ENCODE measurements at regions not wholly inside any gene's neighbourhood (a gene's known extent, or its start where the extent isn't known, plus 50 kb on each side); places are given as distances from the start of the nearest gene placed in this dataset.

- Histone ChIP-seq H3K4me1 (ENCODE audit: control insufficient read depth, insufficient read depth, low read length) (no peaks in the 10 kb centered on the region), H4K20me1 (ENCODE audit: insufficient read depth, low read length) (no peaks in the 10 kb centered on the region), H2BK120ac (ENCODE audit: low read depth, low read length) (no peak overlapping the region), H3K23ac (ENCODE audit: low read depth, low read length) (no peak overlapping the region), H3K9me3 (ENCODE audit: control insufficient read depth, insufficient read depth, low read length) (peaks cover 59% of the 10 kb centered on the region), H2AK9ac (replicated peaks; ENCODE audit: low read depth, low read length, poor library complexity) (no peak overlapping the region), H3K9ac (ENCODE audit: low read depth, low read length) (no peak overlapping the region), H3K14ac (replicated peaks; ENCODE audit: low read depth, low read length) (no peak overlapping the region), H4K91ac (ENCODE audit: insufficient read depth, low read depth, low read length) (no peak overlapping the region), H3K4me2 (ENCODE audit: low read depth, low read length) (no peak overlapping the region), H3K79me1 (ENCODE audit: low read depth in 1 of 2, low read length in 2 of 2) (no peaks in the 10 kb centered on the region), H4K8ac (ENCODE audit: low read depth in 2 of 2, low read length in 2 of 2) (no peak overlapping the region), H3K4ac (ENCODE audit: low read depth, low read length) (no peak overlapping the region), H2AFZ (replicated peaks; ENCODE audit: low read length, poor library complexity) (no peak overlapping the region), H2BK5ac (ENCODE audit: low read depth, low read length, poor library complexity, severe bottlenecking) (no peak overlapping the region), H3K9me1 (ENCODE audit: insufficient read depth, low read length) (no peaks in the 10 kb centered on the region), H3K56ac (ENCODE audit: extremely low read depth, insufficient read depth, low read length) (no peak overlapping the region), H3K27me3 (ENCODE audit: control insufficient read depth, insufficient read depth, low read length) (no peaks in the 10 kb centered on the region), H2BK20ac (ENCODE audit: low read depth, low read length) (no peak overlapping the region), H4K5ac (ENCODE audit: low read depth, low read length) (no peak overlapping the region), H3K27ac (ENCODE audit: insufficient read depth, low read length) (no peak overlapping the region), H2AK5ac (ENCODE audit: low read depth, low read length) (no peak overlapping the region), H3K18ac (ENCODE audit: low read depth, low read length) (no peak overlapping the region), H3K36me3 (ENCODE audit: control insufficient read depth, insufficient read depth, low read length) (no peaks in the 10 kb centered on the region), H3K4me3 (ENCODE audit: insufficient read depth, low read depth, low read length) (no peak overlapping the region), H2BK15ac (ENCODE audit: low read depth, low read length) (no peak overlapping the region)
- dilution Hi-C loops (cut with HindIII; ENCODE audit: low sequenced_read_pairs, unreplicated experiment) (no loop called here), intact Hi-C loops (cut with micrococcal nuclease) (no loop called here), in situ Hi-C loops (cut with MboI; ENCODE audit: low sequenced_read_pairs) (no loop called here)
- WGBS, 2 experiments (ENCODE audit: extremely low coverage in 2 of 2, insufficient read length in 1 of 2) = no CpG with 5 or more reads among the region's 8 CpGs
- CTCF ChIA-PET = no interaction called here
- no peak for DNase-seq
- POLR2A ChIA-PET (ENCODE audit: unreplicated experiment) = no interaction called here
- TF ChIP-seq USF2 (IDR thresholded peaks at IDR 0.05; ENCODE audit: low read depth, low read length) (no peak), MXI1 (IDR thresholded peaks at IDR 0.05; ENCODE audit: borderline replicate concordance, low read depth, low read length) (no peak), POLR2A (IDR thresholded peaks at IDR 0.05; ENCODE audit: low read depth, low read length) (no peak), RCOR1 (IDR thresholded peaks at IDR 0.05; ENCODE audit: insufficient replicate concordance, low read length) (no peak), FOS (IDR thresholded peaks at IDR 0.05; ENCODE audit: low read depth, low read length) (no peak), NFE2L2 (IDR thresholded peaks at IDR 0.05; ENCODE audit: low read depth, low read length) (no peak), SMC3 (IDR thresholded peaks at IDR 0.05; ENCODE audit: low read depth, low read length) (no peak), CTCF (conservative IDR thresholded peaks at IDR 0.05; ENCODE audit: low read depth, low read length) (no peak), RFX5 (IDR thresholded peaks at IDR 0.05; ENCODE audit: low read depth, low read length) (no peak), BHLHE40 (IDR thresholded peaks at IDR 0.05; ENCODE audit: low read depth, low read length) (no peak), RAD21 (IDR thresholded peaks at IDR 0.05; ENCODE audit: low read length) (no peak), MAZ (IDR thresholded peaks at IDR 0.05; ENCODE audit: borderline replicate concordance, low read depth, low read length) (no peak), ELK1 (IDR thresholded peaks at IDR 0.05; ENCODE audit: borderline replicate concordance, low read depth, low read length) (no peak), CHD1 (IDR thresholded peaks at IDR 0.05; ENCODE audit: low read depth, low read length) (no peak), CEBPB (IDR thresholded peaks at IDR 0.05; ENCODE audit: low read depth, low read length) (no peak), MAFK (IDR thresholded peaks at IDR 0.05; ENCODE audit: low read depth, low read length) (no peak)
- no peak for ATAC-seq (ENCODE audit: low read depth)
- no TSS peak for BruUV-seq (replicated peaks)
These were observed 353.4 kb upstream of the AJAP1 start for GRCh38 chr1:4301007-4301406.
